ENCODE measurements at regions not wholly inside any gene's neighbourhood (a gene's known extent, or its start where the extent isn't known, plus 50 kb on each side); places are given as distances from the start of the nearest gene placed in this dataset.

GRCh38 chr4:38426532-38426931 lies 237.5 kb upstream of the KLF3 start:
- no peak for TF ChIP-seq CTCF (IDR thresholded peaks at IDR 0.05; ENCODE audit: insufficient read depth, low read length)
- TF ChIP-seq POLR2AphosphoS5 (IDR thresholded peaks at IDR 0.05; ENCODE audit: low read depth) = no peak
- no peak for TF ChIP-seq REST (IDR thresholded peaks at IDR 0.05; ENCODE audit: insufficient replicate concordance, low read depth)
- no peak for TF ChIP-seq GABPA (IDR thresholded peaks at IDR 0.05; ENCODE audit: low read depth)

Measured in HL-60 (cell line).